ENCODE measurements at regions not wholly inside any gene's neighbourhood (a gene's known extent, or its start where the extent isn't known, plus 50 kb on each side); places are given as distances from the start of the nearest gene placed in this dataset.

GRCh38 chr18:10124967-10125366 is 211.2 kb downstream of the VAPA start:
- Mint-ChIP-seq H3K36me3 (ENCODE audit: insufficient read depth, unreplicated experiment) (no peaks in the 10 kb centered on the region), H3K4me3 (ENCODE audit: unreplicated experiment) (no peak overlapping the region), H3K9me3 (ENCODE audit: unreplicated experiment) (no peaks in the 10 kb centered on the region), H3K27me3 (ENCODE audit: insufficient read depth, unreplicated experiment) (no peaks in the 10 kb centered on the region), H3K27ac (ENCODE audit: low read depth, unreplicated experiment) (no peak overlapping the region), H3K4me1 (ENCODE audit: insufficient read depth, unreplicated experiment) (peaks cover 9% of the 10 kb centered on the region)
- TF ChIP-seq CTCF (IDR thresholded peaks at IDR 0.05; ENCODE audit: unreplicated experiment): no peak
- intact Hi-C loops (cut with micrococcal nuclease): no loop called here
- POLR2A ChIA-PET: interaction anchor here (1.3 kb wide), 1 partner anchor 12 kb away, joined by 5 read pairs; no protein-coding TSS in a partner anchor
- CTCF ChIA-PET: interaction anchor here (0.7 kb wide), 1 partner anchor 98 kb away, joined by 3 read pairs; no protein-coding TSS in a partner anchor
- no TSS peak for BruUV-seq (replicated peaks)
- DNase-seq (ENCODE audit: unreplicated experiment): no peak

- ChIA-PET CTCF (no interaction called here), POLR2A (no interaction called here)
- DNase-seq (ENCODE audit: unreplicated experiment): no peak
- Mint-ChIP-seq H3K4me3 (ENCODE audit: unreplicated experiment) (no peak overlapping the region), H3K27me3 (ENCODE audit: insufficient read depth, unreplicated experiment) (no peaks in the 10 kb centered on the region), H3K27ac (ENCODE audit: low read depth, unreplicated experiment) (no peak overlapping the region), H3K9me3 (ENCODE audit: unreplicated experiment) (no peaks in the 10 kb centered on the region), H3K4me1 (ENCODE audit: insufficient read depth, unreplicated experiment) (no peaks in the 10 kb centered on the region), H3K36me3 (ENCODE audit: insufficient read depth, unreplicated experiment) (no peaks in the 10 kb centered on the region)
- TF ChIP-seq CTCF (IDR thresholded peaks at IDR 0.05; ENCODE audit: unreplicated experiment): no peak
- BruUV-seq (replicated peaks): no TSS peak
- intact Hi-C loops (cut with micrococcal nuclease): no loop called here
These were observed 213.9 kb downstream of the VAPA start for GRCh38 chr18:10127729-10128128.

- intact Hi-C loops (cut with micrococcal nuclease): no loop called here
- ChIA-PET CTCF (no interaction called here), POLR2A (interaction anchor here (0.8 kb wide), 1 partner anchor 12 kb away, joined by 4 read pairs; no protein-coding TSS in a partner anchor)
- TF ChIP-seq CTCF (IDR thresholded peaks at IDR 0.05; ENCODE audit: unreplicated experiment): no peak
- H3K27me3 Mint-ChIP-seq (ENCODE audit: insufficient read depth, unreplicated experiment): no peaks in the 10 kb centered on the region
- no peaks in the 10 kb centered on the region for H3K4me1 Mint-ChIP-seq (ENCODE audit: insufficient read depth, unreplicated experiment)
- no peaks in the 10 kb centered on the region for H3K36me3 Mint-ChIP-seq (ENCODE audit: insufficient read depth, unreplicated experiment)
- no peak for DNase-seq (ENCODE audit: unreplicated experiment)
- no peak overlapping the region for H3K4me3 Mint-ChIP-seq (ENCODE audit: unreplicated experiment)
- H3K27ac Mint-ChIP-seq (ENCODE audit: low read depth, unreplicated experiment): no peak overlapping the region
- BruUV-seq (replicated peaks): no TSS peak
- H3K9me3 Mint-ChIP-seq (ENCODE audit: unreplicated experiment): no peaks in the 10 kb centered on the region
These were observed 215.2 kb downstream of the VAPA start for GRCh38 chr18:10128921-10129501.

- Mint-ChIP-seq H3K27ac (ENCODE audit: low read depth, unreplicated experiment) (no peak overlapping the region), H3K27me3 (ENCODE audit: insufficient read depth, unreplicated experiment) (no peaks in the 10 kb centered on the region), H3K36me3 (ENCODE audit: insufficient read depth, unreplicated experiment) (no peaks in the 10 kb centered on the region), H3K4me3 (ENCODE audit: unreplicated experiment) (no peak overlapping the region), H3K9me3 (ENCODE audit: unreplicated experiment) (no peaks in the 10 kb centered on the region), H3K4me1 (ENCODE audit: insufficient read depth, unreplicated experiment) (no peaks in the 10 kb centered on the region)
- TF ChIP-seq CTCF (IDR thresholded peaks at IDR 0.05; ENCODE audit: unreplicated experiment): no peak
- intact Hi-C loops (cut with micrococcal nuclease): no loop called here
- ChIA-PET POLR2A (no interaction called here), CTCF (interaction anchor here (0.5 to 1.2 kb wide), 2 partner anchors 10 to 389 kb away, joined by 3 read pairs; no protein-coding TSS in a partner anchor)
- no peak for DNase-seq (ENCODE audit: unreplicated experiment)
- no TSS peak for BruUV-seq (replicated peaks)
These were observed 216.8 kb downstream of the VAPA start for GRCh38 chr18:10130606-10131005.
